Activated CD4-positive, alpha-beta T cell treated with anti-CD3 and anti-CD28 coated beads, Interleukin-2, amount 10 ng/mL, durations not matched to agents 7 days and 5 days (primary cell): ENCODE measurements at regions not wholly inside any gene's neighbourhood (a gene's known extent, or its start where the extent isn't known, plus 50 kb on each side); places are given as distances from the start of the nearest gene placed in this dataset.
"Not testable (repeated sequence)": the region's sequence is repeated elsewhere in the genome, so short reads cannot be mapped to it uniquely, and the experiment has no call there.

Source experiments
- CTCF ChIA-PET: fragments of 350-600 bp; sonication (Branson Sonifier 250); formaldehyde crosslinking; loops from one replicate; lab custom pipeline; 2021; ENCODE audit warnings: antibody characterized with exemption; lab: Charles Lee
- POLR2A ChIA-PET: fragments of 350-600 bp; sonication (Branson Sonifier 250); formaldehyde crosslinking; loops from one replicate; lab custom pipeline; 2021; ENCODE audit warnings: antibody characterized with exemption; lab: Charles Lee
- DNase-seq: peaks from one replicate; pipeline ENCODE4 v3.0.0-alpha.2; 2020
- H3K27ac Mint-ChIP-seq: one replicate; pipeline ENCODE4 v1.8.0; 2021; ENCODE audit warnings: mild to moderate bottlenecking, moderate library complexity, mixed read lengths
- H3K27me3 Mint-ChIP-seq: one replicate; pipeline ENCODE4 v1.8.0; 2021; ENCODE audit warnings: mixed read lengths
- H3K36me3 Mint-ChIP-seq: one replicate; pipeline ENCODE4 v1.8.0; 2021; ENCODE audit warnings: low read depth, mixed read lengths
- H3K4me1 Mint-ChIP-seq: one replicate; pipeline ENCODE4 v1.8.0; 2021; ENCODE audit warnings: mixed read lengths
- H3K4me3 Mint-ChIP-seq: one replicate; pipeline ENCODE4 v1.8.0; 2021; ENCODE audit warnings: mild to moderate bottlenecking, moderate library complexity, mixed read lengths
- H3K9me3 Mint-ChIP-seq: one replicate; pipeline ENCODE4 v1.8.0; 2021; ENCODE audit warnings: mixed read lengths

DNA sequence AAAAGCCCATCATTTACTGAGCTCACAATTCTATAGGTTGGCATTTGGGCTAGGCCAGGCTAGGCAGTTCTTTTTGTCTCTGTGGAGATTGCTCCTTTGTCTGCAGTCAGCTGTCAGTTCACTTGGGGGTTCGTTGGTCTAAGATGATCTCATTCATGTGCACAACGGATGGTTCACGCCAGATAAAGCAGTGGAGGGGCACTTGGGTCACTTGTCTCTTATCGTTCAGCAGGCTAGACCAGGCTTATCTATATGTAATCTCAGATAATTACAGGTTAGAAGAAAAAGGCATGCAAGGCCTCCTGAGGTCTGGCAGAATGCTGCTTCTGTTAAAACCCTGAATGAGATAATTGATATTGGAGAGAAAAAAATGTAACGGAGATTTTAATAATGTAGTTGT lies 119.0 kb upstream of the ATP2B1 start:
- H3K9me3 Mint-ChIP-seq = no peaks in the 10 kb centered on the region
- DNase-seq = no peak
- no peaks in the 10 kb centered on the region for H3K27me3 Mint-ChIP-seq
- no peak overlapping the region for H3K27ac Mint-ChIP-seq
- no peak overlapping the region for H3K4me3 Mint-ChIP-seq
- ChIA-PET CTCF (interaction anchor here (0.6 kb wide), 2 partner anchors 299 to 565 kb away, joined by 3 read pairs; no protein-coding TSS in a partner anchor), POLR2A (no interaction called here)
- no peaks in the 10 kb centered on the region for H3K36me3 Mint-ChIP-seq
- H3K4me1 Mint-ChIP-seq = peaks cover 8% of the 10 kb centered on the region

DNA sequence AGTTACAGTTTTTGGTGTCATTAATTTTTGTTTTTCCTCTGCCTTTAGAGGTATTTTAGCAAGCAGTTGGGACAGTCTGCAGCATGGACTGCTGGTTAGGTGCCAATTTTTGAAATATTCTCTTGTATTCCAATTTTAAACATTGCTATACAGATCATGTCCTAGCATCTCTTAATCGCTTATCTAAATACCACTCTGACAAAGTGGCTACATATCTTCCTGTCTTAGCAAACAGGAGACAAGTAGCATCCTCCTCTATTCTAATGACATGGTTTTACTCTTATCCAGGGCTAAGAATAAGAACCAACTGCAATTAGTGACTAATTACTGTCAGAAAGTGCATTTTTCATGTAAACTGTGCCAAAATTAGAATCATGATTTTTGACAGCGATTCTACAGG lies 117.8 kb upstream of the ATP2B1 start:
- ChIA-PET CTCF (no interaction called here), POLR2A (no interaction called here)
- no peak for DNase-seq
- no peaks in the 10 kb centered on the region for H3K27me3 Mint-ChIP-seq
- H3K9me3 Mint-ChIP-seq = no peaks in the 10 kb centered on the region
- no peak overlapping the region for H3K27ac Mint-ChIP-seq
- no peak overlapping the region for H3K4me3 Mint-ChIP-seq
- peaks cover 8% of the 10 kb centered on the region for H3K4me1 Mint-ChIP-seq
- H3K36me3 Mint-ChIP-seq = no peaks in the 10 kb centered on the region

DNA sequence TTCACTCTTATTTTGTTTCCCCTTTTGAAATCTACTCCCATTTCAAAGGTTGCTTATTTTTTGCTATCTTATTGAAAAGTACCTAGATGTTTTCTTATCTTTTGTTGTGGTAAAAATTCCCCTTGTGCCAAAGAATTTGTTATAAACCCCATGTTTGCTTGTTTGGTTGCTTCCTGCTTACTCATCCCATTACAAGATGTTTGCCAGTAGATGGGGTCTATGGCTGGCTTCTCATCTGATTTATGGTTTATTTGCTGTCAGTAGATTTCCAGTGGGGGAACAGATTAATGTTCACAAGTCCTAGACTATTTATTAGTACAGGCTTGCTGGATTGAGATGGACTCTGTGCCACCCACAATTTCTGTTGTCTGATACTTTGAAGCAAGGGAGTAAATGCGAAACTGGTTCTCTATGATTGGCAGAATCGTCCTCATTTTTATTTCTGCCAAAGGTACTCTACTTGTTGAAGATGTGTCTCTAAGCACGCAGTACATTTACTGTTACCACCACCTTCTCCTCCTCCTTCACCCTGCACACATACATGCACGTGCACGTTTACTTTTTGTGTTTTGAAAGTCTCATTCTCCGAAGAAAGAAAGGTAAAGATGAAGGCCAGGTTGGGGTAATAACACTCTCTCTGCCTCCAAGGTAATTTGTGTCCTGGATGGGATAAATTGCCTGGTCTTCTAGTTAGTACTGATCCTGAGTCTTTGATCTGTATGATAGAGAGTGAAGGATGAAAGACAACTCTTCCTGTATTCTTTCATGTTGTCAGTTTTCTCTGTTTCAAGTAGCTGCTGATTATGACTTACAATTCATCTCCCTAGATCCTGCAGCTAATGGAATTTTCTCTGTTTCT lies 117.2 kb upstream of the ATP2B1 start:
- peaks cover 8% of the 10 kb centered on the region for H3K4me1 Mint-ChIP-seq
- no peaks in the 10 kb centered on the region for H3K27me3 Mint-ChIP-seq
- POLR2A ChIA-PET = no interaction called here
- H3K9me3 Mint-ChIP-seq = no peaks in the 10 kb centered on the region
- no peak overlapping the region for H3K27ac Mint-ChIP-seq
- no peaks in the 10 kb centered on the region for H3K36me3 Mint-ChIP-seq
- DNase-seq = no peak
- CTCF ChIA-PET = no interaction called here
- no peak overlapping the region for H3K4me3 Mint-ChIP-seq

DNA sequence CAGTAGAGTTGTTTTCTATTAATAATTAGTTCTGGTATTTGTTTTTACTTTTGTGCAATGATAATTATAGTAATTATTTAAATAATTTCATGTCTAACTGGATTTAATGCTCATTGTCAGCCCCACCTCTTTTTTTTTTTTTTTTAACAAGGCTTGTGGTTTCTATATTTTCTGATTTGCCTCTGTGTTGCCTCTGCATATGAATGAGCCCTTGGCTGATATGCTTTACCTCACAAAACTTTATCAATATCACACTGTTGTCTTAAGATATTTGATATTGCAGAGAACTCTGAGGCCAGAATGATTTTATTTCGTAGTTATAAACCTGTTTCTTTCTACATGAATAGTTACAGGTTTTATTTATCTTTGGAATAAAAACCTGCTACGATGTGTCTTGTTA lies 116.2 kb upstream of the ATP2B1 start:
- CTCF ChIA-PET = no interaction called here
- Mint-ChIP-seq H3K36me3 (no peaks in the 10 kb centered on the region), H3K27me3 (no peaks in the 10 kb centered on the region), H3K4me3 (no peak overlapping the region), H3K9me3 (peaks cover 2% of the 10 kb centered on the region), H3K27ac (no peak overlapping the region), H3K4me1 (peaks cover 8% of the 10 kb centered on the region)
- POLR2A ChIA-PET = no interaction called here
- no peak for DNase-seq

DNA sequence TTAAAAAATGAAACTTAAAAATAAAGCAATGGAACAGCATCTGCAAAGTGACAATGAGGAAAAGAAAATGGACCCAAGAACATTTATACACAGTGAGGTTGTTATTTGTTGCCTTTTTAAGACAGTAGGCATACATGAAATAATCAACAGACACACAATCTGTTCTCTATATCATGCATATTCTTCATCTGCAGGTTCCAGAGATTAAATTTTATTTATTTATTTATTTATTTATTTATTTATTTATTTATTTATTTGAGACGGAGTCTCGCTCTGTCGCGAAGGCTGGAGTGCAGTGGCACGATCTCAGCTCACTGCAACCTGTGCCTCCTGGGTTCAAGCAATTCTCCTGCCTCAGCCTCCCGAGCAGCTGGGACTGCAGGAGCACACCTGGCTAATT lies 114.4 kb upstream of the ATP2B1 start:
- H3K27me3 Mint-ChIP-seq, H3K36me3 Mint-ChIP-seq, H3K4me1 Mint-ChIP-seq, H3K27ac Mint-ChIP-seq, H3K9me3 Mint-ChIP-seq, H3K4me3 Mint-ChIP-seq, POLR2A ChIA-PET, DNase-seq: not testable (repeated sequence)
- CTCF ChIA-PET = interaction anchor here (0.6 kb wide), 1 partner anchor 890 kb away, joined by 3 read pairs; no protein-coding TSS in a partner anchor

DNA sequence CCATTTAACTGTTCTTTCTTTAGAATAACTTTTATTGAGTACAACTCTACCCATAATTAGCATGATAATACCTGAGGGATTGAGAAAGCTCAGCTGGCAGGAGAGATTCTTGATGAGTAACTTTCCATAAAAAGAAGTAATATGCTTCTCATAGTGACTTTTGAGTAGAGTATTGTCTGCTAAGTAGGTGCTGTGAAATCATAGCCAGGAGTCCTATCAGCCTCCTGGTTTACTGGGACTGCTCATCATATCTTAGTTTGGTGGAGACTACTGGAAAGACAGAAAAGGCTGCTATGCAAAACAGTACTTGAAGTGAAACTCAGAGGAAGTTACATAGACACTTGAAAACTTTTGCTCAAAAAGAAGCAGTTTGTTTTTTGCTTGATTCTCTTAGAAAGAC lies 113.3 kb upstream of the ATP2B1 start:
- Mint-ChIP-seq H3K4me1 (peaks cover 8% of the 10 kb centered on the region), H3K36me3 (no peaks in the 10 kb centered on the region), H3K27me3 (no peaks in the 10 kb centered on the region), H3K4me3 (no peak overlapping the region), H3K27ac (no peak overlapping the region), H3K9me3 (peaks cover 2% of the 10 kb centered on the region)
- ChIA-PET POLR2A (no interaction called here), CTCF (no interaction called here)
- DNase-seq = no peak

DNA sequence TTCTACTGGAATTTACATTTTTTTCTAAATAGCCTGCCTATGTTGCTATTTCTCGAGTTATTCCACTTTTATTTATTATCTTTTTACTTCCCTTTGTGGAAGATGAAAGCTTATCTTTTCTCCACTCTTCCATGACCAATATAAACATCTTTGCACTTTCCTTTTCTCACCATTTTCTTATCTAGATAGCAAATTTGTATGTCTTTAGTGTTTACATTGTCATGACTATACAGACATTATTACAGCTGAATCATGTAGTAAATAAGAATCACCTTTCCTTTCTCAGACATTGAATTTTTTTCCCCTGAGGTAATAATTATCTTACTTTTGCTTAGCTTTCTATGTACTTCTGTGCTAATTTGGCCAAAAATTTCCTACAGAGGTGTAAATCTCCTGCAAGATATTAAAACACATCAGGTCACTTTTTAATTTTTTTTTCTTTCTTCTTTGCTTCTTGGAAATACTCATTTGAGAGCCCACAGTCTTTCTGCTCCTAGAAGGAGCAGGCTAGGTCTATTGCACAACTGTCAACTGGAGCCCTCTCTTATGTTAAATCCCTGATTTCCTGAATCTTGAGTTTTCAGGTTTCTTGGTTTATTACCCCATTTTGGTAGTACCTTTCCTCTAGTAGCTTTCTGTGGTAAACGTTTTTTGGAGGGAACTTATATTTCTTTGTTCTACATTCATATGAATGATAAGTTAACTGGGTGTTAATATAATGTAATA lies 109.0 kb upstream of the ATP2B1 start:
- Mint-ChIP-seq H3K9me3 (peaks cover 4% of the 10 kb centered on the region), H3K4me3 (no peak overlapping the region), H3K36me3 (peaks cover 1% of the 10 kb centered on the region), H3K4me1 (no peaks in the 10 kb centered on the region), H3K27ac (no peak overlapping the region), H3K27me3 (no peaks in the 10 kb centered on the region)
- ChIA-PET POLR2A (no interaction called here), CTCF (interaction anchor here (1.2 kb wide), 1 partner anchor 18 kb away, joined by 3 read pairs; no protein-coding TSS in a partner anchor)
- no peak for DNase-seq

DNA sequence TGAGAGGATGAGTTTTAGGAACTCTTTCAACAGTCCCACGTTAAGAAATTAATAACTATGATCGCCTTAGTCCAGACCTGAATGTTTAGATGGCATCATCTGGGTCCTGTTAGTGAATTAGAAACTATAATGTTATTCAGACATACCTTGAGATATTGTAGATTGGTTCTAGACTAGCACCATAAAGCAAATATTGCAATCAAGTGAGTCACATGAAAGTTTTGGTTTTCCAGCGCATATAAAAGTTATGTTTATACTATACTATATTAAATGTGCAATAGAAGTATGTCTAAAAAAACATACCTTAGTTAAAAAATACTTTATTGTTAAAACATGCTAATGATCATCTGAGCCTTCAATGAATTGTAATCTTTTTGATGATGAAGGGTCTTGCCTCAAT lies 106.6 kb upstream of the ATP2B1 start:
- DNase-seq = no peak

DNA sequence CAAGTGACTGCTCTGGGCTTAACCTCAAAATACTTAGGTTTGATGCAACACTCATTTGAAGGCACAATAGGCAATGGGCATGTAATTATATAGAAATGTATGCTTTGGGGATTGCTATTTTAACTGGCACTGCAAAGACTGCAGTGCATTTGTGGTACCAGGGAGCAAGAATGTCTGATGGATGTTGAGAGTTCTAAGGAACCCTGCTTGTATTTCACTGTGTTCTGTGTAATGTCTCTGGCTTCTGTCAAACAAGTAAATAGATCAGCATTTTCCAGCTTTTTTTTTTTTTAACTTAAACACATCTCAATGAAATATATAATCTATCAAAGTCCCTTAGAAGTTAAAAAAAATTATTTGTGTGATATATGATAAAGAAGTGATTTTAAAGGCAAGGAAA lies 94.8 kb upstream of the ATP2B1 start:
- no peak overlapping the region for H3K4me3 Mint-ChIP-seq
- H3K4me1 Mint-ChIP-seq = no peaks in the 10 kb centered on the region
- H3K9me3 Mint-ChIP-seq = no peaks in the 10 kb centered on the region
- H3K27ac Mint-ChIP-seq = no peak overlapping the region
- H3K36me3 Mint-ChIP-seq = no peaks in the 10 kb centered on the region
- no peaks in the 10 kb centered on the region for H3K27me3 Mint-ChIP-seq
- ChIA-PET CTCF (no interaction called here), POLR2A (no interaction called here)
- DNase-seq = no peak

More for the DNA sequence above, 106.6 kb upstream of the ATP2B1 start:
- Mint-ChIP-seq H3K4me1 (no peaks in the 10 kb centered on the region), H3K27ac (no peak overlapping the region), H3K4me3 (no peak overlapping the region), H3K36me3 (peaks cover 1% of the 10 kb centered on the region), H3K9me3 (peaks cover 4% of the 10 kb centered on the region), H3K27me3 (no peaks in the 10 kb centered on the region)
- ChIA-PET CTCF (no interaction called here), POLR2A (no interaction called here)

DNA sequence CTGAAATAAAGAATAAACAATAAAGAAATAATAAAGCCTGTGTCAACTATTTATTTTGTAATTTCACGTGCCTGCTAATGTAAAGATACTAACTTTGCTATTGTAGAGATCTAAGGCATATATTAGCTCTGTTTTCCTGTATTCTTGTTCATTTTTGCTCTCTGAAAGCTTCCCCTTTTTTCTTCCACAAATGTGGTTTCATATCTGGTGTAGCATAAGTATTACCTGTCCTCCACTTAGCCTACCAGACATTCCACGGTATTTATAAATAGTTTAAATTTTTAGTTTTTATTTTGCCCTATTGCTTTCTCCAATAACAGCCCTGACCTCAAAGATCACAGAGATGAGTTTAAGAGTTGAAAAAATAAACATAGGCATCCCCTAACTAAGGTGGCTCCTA lies 92.6 kb upstream of the ATP2B1 start:
- Mint-ChIP-seq H3K4me3 (no peak overlapping the region), H3K9me3 (no peaks in the 10 kb centered on the region), H3K27me3 (no peaks in the 10 kb centered on the region), H3K4me1 (no peaks in the 10 kb centered on the region), H3K27ac (no peak overlapping the region), H3K36me3 (no peaks in the 10 kb centered on the region)
- POLR2A ChIA-PET = no interaction called here
- DNase-seq = no peak
- CTCF ChIA-PET = no interaction called here

DNA sequence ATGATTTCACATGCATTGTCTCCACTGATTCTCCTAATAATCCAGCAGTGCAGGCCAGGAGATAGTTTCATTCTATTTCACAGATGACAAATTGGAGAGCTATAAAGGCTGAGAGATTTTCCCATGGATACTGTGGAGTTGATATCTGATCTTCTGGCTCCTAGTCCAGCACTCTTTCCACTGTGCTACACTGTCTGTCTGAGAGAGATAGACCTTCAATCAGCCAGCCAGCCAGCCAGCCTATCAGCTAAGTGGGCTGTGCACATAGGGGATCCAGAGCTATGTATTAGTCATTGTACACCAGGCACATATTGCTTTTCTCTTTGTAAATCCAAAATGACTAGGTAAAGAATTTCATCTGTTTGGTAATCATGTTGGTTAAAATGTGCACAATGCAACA lies 91.8 kb upstream of the ATP2B1 start:
- Mint-ChIP-seq H3K27ac (no peak overlapping the region), H3K4me3 (no peak overlapping the region), H3K4me1 (no peaks in the 10 kb centered on the region), H3K9me3 (no peaks in the 10 kb centered on the region), H3K36me3 (no peaks in the 10 kb centered on the region), H3K27me3 (no peaks in the 10 kb centered on the region)
- POLR2A ChIA-PET = no interaction called here
- CTCF ChIA-PET = interaction anchor here (1.1 kb wide), 1 partner anchor 17 kb away, joined by 3 read pairs; no protein-coding TSS in a partner anchor
- DNase-seq = no peak

DNA sequence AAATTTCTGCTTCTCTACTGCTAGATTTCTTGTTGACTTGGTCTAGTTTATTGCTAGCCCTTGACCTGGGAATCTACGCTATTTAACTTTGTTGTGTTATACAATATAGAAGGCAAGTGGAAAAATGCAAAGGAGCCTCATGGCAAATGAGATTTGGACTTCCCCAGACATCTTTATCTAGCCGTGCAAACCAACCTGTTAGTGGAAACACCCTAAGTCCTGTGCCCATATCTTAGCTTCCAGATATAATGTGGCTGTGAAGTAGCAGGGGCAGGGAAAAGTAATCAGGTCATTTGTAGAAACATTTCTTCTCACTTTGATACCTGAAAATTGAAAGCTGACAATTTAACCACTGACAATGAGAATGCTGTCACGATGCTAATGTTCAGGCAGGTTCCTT lies 90.7 kb upstream of the ATP2B1 start:
- Mint-ChIP-seq H3K9me3 (no peaks in the 10 kb centered on the region), H3K4me3 (no peak overlapping the region), H3K27ac (no peak overlapping the region), H3K36me3 (no peaks in the 10 kb centered on the region), H3K27me3 (no peaks in the 10 kb centered on the region), H3K4me1 (no peaks in the 10 kb centered on the region)
- DNase-seq = no peak
- ChIA-PET POLR2A (no interaction called here), CTCF (interaction anchor here (0.6 to 1.1 kb wide), 3 partner anchors 17 to 92 kb away, joined by 3 to 4 read pairs (median 3); no protein-coding TSS in a partner anchor)

DNA sequence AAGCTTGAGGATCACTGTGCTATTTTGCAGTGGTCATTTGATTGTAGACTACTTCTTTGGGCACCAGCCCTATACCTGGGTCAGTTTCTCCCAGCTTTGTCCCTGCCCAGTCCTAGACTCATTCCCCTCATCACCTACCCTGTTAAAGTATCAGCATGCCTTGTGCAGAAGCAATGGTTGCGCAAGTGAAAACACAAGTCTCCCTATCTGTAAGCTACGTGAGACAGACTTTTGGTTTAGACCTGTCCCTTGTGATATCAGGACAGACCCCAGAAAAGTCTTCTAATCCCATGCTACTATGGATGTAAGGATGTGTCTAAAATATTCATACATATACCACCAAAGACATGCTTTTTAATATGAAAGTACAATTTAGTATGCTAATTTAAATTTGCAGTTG lies 88.8 kb upstream of the ATP2B1 start:
- DNase-seq = no peak
- H3K4me1 Mint-ChIP-seq = no peaks in the 10 kb centered on the region
- ChIA-PET CTCF (interaction anchor here (0.7 to 1.5 kb wide), 3 partner anchors 17 to 577 kb away, joined by 3 read pairs; no protein-coding TSS in a partner anchor), POLR2A (no interaction called here)
- no peaks in the 10 kb centered on the region for H3K9me3 Mint-ChIP-seq
- no peak overlapping the region for H3K27ac Mint-ChIP-seq
- H3K27me3 Mint-ChIP-seq = no peaks in the 10 kb centered on the region
- H3K36me3 Mint-ChIP-seq = no peaks in the 10 kb centered on the region
- H3K4me3 Mint-ChIP-seq = no peak overlapping the region
